K562 (cell line): ENCODE measurements at regions not wholly inside any gene's neighbourhood (a gene's known extent, or its start where the extent isn't known, plus 50 kb on each side); places are given as distances from the start of the nearest gene placed in this dataset.

Source experiments
- ATAC-seq: fragments of 200-7000 bp; cut with Tn5 transposase; 3 replicates; pipeline ENCODE4 v1.9.1; 2020; ENCODE audit warnings: moderate library complexity
- BruUV-seq: library from RNA; stranded (reverse); fragments of 400-500 nt; replicated peaks from 2 replicates; lab custom pipeline; 2021; lab: Mats Ljungman, UMichigan
- CTCF ChIA-PET: fragments of 300-600 bp; formaldehyde crosslinking; extraction: SDS; loops from one replicate; lab custom pipeline; 2021; ENCODE audit warnings: low intra/inter-chr PET ratio; lab: Yijun Ruan, JAX
- POLR2A ChIA-PET: fragments of 300-600, 350-650 bp; sonication (Branson Sonifier 250); formaldehyde crosslinking; extraction: SDS; loops from one replicate; lab custom pipeline; 2021; ENCODE audit warnings: antibody characterized with exemption, inconsistent platforms; lab: Yijun Ruan, JAX
- DNase-seq, 4 experiments: peaks; one replicate each; pipeline versions ENCODE4 v3.0.0 to v3.0.0-alpha.2; 2011 to 2018; ENCODE audit warnings: low spot score in 3 of 4, mixed read lengths in 3 of 4; ENCODE audit errors: extremely low read depth in 1 of 4
- FAIRE-seq: peaks from 2 replicates; lab custom pipeline; 2011; peaks lifted over from hg19 to GRCh38; lab: Jason Lieb, UNC
- H2AFZ ChIP-seq: 2 replicates; pipeline ENCODE4 v1.6.0; 2011; ENCODE audit warnings: low read depth, low read length, control low read depth, inconsistent platforms
- H3K27ac ChIP-seq: fragments of 200-600 bp; 3 replicates; pipeline ENCODE4 v1.8.0; 2011; ENCODE audit warnings: low read depth, mild to moderate bottlenecking, control low read depth, inconsistent platforms, low read length, moderate library complexity, mixed read lengths; ENCODE audit errors: extremely low read depth
- H3K27me3 ChIP-seq, 2 experiments: fragments of 300-600 bp in 1 of 2; 2 replicates in 1 of 2; 3 replicates in 1 of 2; pipeline versions ENCODE4 v1.6.0 to v1.8.0; 2011; ENCODE audit warnings: inconsistent platforms in 2 of 2, low read length in 2 of 2, mild to moderate bottlenecking in 1 of 2, mixed read lengths in 1 of 2, moderate library complexity in 1 of 2; ENCODE audit not compliant: control insufficient read depth in 2 of 2, insufficient read depth in 2 of 2
- H3K36me3 ChIP-seq: fragments of 300-600 bp; 3 replicates; pipeline ENCODE4 v1.8.0; 2011; ENCODE audit warnings: mild to moderate bottlenecking, low read length, inconsistent platforms; ENCODE audit not compliant: control insufficient read depth, insufficient read depth
- H3K4me1 ChIP-seq, 2 experiments: fragments of 200-600 bp in 1 of 2; replicated peaks in 1 of 2; 2 replicates in 1 of 2; 3 replicates in 1 of 2; pipeline versions ENCODE4 v1.5.1 to v1.8.0; 2011; ENCODE audit warnings: inconsistent platforms in 2 of 2, low read length in 2 of 2, mild to moderate bottlenecking in 1 of 2, mixed read lengths in 1 of 2, moderate library complexity in 1 of 2; ENCODE audit not compliant: control insufficient read depth in 2 of 2, insufficient read depth in 2 of 2
- H3K4me2 ChIP-seq: 2 replicates; pipeline ENCODE4 v1.6.1; 2011; ENCODE audit warnings: low read length, control low read depth, inconsistent platforms, mixed read lengths; ENCODE audit not compliant: insufficient read depth
- H3K4me3 ChIP-seq: fragments of 200-600 bp; sonication (generic), shearing (Covaris generic); 2 replicates; pipeline ENCODE4 v1.5.1; 2016; ENCODE audit warnings: control low read depth, inconsistent platforms
- H3K79me2 ChIP-seq: fragments of 200-600 bp; 3 replicates; pipeline ENCODE4 v1.8.0; 2011; ENCODE audit warnings: low read length, inconsistent platforms; ENCODE audit not compliant: control insufficient read depth, insufficient read depth
- H3K9ac ChIP-seq, 2 experiments: 2 replicates each; pipeline versions ENCODE4 v1.6.0 to v1.6.1; 2011; ENCODE audit warnings: low read depth in 2 of 2, low read length in 2 of 2, control low read depth in 1 of 2, inconsistent platforms in 1 of 2, mild to moderate bottlenecking in 1 of 2, mixed read lengths in 1 of 2; ENCODE audit not compliant: insufficient read depth in 1 of 2
- H3K9me1 ChIP-seq: one replicate; pipeline ENCODE4 v1.6.0; 2011; ENCODE audit warnings: inconsistent platforms, mild to moderate bottlenecking, low read length, moderate library complexity; ENCODE audit not compliant: control insufficient read depth, insufficient read depth
- H3K9me3 ChIP-seq: replicated peaks from 2 replicates; pipeline ENCODE4 v1.5.1; 2011; ENCODE audit warnings: low read depth, low read length, inconsistent platforms; ENCODE audit not compliant: control insufficient read depth, insufficient read depth
- H4K20me1 ChIP-seq: replicated peaks from 2 replicates; pipeline ENCODE4 v1.6.1; 2011; ENCODE audit warnings: low read length, inconsistent platforms, mixed read lengths; ENCODE audit not compliant: control insufficient read depth, insufficient read depth
- SREBF1 ChIP-seq: fragments of 150-350 bp; IDR thresholded peaks from 2 replicates; pipeline ENCODE4 v1.6.1; 2014; ENCODE audit warnings: antibody characterized with exemption, low read depth, low read length, borderline replicate concordance
- THRAP3 ChIP-seq: fragments of 450-650 bp; IDR thresholded peaks from 2 replicates; pipeline ENCODE4 v1.6.1; 2016; ENCODE audit warnings: mild to moderate bottlenecking, inconsistent platforms, borderline replicate concordance
- ZNF146 ChIP-seq: IDR thresholded peaks from one replicate; pipeline ENCODE4 v1.6.1; 2018; ENCODE audit warnings: missing compliant biosample characterization; ENCODE audit not compliant: unreplicated experiment
- WGBS: fragments of 100-300 bp; shearing (Covaris generic); methylation state at CpG from one replicate; pipeline ENCODE4 v1.1.6; 2016; ENCODE audit warnings: low coverage, mixed read lengths; ENCODE audit not compliant: insufficient coverage; ENCODE audit errors: missing lambda C conversion rate; 5-methylcytosine and 5-hydroxymethylcytosine counted together
- in situ Hi-C: fragments of 300-500 bp; cut with MboI; formaldehyde crosslinking; loops from 4 replicates; pipeline ENCODE4 v1.15.0; 2018; ENCODE audit warnings: inconsistent platforms, mixed read lengths
- intact Hi-C: fragments of 100-400 bp; cut with micrococcal nuclease; formaldehyde crosslinking; loops from 2 replicates; pipeline ENCODE4 v1.14.2; 2022
- TF ChIP-seq, protein P1 (sequence below): sonication (generic); formaldehyde crosslinking; IDR thresholded peaks from 2 replicates; pipeline ENCODE4 v1.8.1; 2023; ENCODE audit warnings: missing genetic modification reagents, mild to moderate bottlenecking, borderline replicate concordance

DNA sequence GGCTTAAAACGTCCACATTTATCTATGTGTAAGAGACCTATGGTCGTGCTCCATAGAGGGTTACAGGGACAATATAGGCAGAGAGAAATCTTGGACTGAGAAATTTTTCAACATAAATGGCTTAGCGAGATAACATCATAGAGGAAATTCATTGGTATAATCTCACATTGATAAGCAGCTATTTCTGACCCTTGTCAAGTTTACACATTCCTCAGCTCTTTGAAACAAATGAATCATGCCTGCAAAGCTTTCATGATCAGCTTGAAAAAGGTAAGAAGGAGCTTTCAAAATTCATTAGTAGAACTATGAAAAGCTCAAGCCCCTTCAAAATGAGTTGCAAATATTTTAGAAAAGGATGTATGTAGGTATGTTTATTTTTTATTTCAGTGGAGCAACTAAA is 478.8 kb downstream of the NEBL start:
- TF ChIP-seq SREBF1 (no peak), THRAP3 (no peak), ZNF146 (CRISPR knock-in tag) (no peak)
- TF ChIP-seq, protein P1, sequence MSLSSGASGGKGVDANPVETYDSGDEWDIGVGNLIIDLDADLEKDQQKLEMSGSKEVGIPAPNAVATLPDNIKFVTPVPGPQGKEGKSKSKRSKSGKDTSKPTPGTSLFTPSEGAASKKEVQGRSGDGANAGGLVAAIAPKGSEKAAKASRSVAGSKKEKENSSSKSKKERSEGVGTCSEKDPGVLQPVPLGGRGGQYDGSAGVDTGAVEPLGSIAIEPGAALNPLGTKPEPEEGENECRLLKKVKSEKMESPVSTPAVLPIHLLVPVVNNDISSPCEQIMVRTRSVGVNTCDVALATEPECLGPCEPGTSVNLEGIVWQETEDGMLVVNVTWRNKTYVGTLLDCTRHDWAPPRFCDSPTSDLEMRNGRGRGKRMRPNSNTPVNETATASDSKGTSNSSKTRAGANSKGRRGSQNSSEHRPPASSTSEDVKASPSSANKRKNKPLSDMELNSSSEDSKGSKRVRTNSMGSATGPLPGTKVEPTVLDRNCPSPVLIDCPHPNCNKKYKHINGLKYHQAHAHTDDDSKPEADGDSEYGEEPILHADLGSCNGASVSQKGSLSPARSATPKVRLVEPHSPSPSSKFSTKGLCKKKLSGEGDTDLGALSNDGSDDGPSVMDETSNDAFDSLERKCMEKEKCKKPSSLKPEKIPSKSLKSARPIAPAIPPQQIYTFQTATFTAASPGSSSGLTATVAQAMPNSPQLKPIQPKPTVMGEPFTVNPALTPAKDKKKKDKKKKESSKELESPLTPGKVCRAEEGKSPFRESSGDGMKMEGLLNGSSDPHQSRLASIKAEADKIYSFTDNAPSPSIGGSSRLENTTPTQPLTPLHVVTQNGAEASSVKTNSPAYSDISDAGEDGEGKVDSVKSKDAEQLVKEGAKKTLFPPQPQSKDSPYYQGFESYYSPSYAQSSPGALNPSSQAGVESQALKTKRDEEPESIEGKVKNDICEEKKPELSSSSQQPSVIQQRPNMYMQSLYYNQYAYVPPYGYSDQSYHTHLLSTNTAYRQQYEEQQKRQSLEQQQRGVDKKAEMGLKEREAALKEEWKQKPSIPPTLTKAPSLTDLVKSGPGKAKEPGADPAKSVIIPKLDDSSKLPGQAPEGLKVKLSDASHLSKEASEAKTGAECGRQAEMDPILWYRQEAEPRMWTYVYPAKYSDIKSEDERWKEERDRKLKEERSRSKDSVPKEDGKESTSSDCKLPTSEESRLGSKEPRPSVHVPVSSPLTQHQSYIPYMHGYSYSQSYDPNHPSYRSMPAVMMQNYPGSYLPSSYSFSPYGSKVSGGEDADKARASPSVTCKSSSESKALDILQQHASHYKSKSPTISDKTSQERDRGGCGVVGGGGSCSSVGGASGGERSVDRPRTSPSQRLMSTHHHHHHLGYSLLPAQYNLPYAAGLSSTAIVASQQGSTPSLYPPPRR: no peak
- Histone ChIP-seq H3K9me3 (no peaks in the 10 kb centered on the region), H3K79me2 (no peaks in the 10 kb centered on the region), H3K36me3 (no peaks in the 10 kb centered on the region), H3K4me3 (no peak overlapping the region), H3K9me1 (no peaks in the 10 kb centered on the region), H3K9ac (no peak overlapping the region), H2AFZ (no peak overlapping the region), H3K4me1 (no peaks in the 10 kb centered on the region), H3K4me2 (no peak overlapping the region), H3K27me3 (no peaks in the 10 kb centered on the region), H4K20me1 (no peaks in the 10 kb centered on the region), H3K27ac (no peak overlapping the region)
- DNase-seq (no peak), ATAC-seq (no peak), FAIRE-seq (no peak)
- POLR2A ChIA-PET: no interaction called here
- intact Hi-C loops (no loop called here), in situ Hi-C loops (no loop called here)
- BruUV-seq: no TSS peak
- CTCF ChIA-PET: no interaction called here
- WGBS: 0% methylated on average over 3 of the region's 3 CpGs
